ENCODE measurements at regions not wholly inside any gene's neighbourhood (a gene's known extent, or its start where the extent isn't known, plus 50 kb on each side); places are given as distances from the start of the nearest gene placed in this dataset.

- Histone ChIP-seq H3K4me3 (ENCODE audit: low read depth, low read length) (no peak overlapping the region), H3K36me3 (ENCODE audit: control insufficient read depth, insufficient read depth, low read length) (no peaks in the 10 kb centered on the region), H3K4me1 (ENCODE audit: control insufficient read depth, insufficient read depth, low read length) (no peaks in the 10 kb centered on the region), H3K9me3 (ENCODE audit: control insufficient read depth, insufficient read depth, low read length) (no peaks in the 10 kb centered on the region), H3K27me3 (ENCODE audit: control insufficient read depth, insufficient read depth, low read length) (no peaks in the 10 kb centered on the region), H3K27ac (ENCODE audit: low read depth, low read length) (no peak overlapping the region)
- WGBS (ENCODE audit: insufficient coverage) = 100% methylated on average over 7 of the region's 9 CpGs
- no peak for DNase-seq (ENCODE audit: low read depth in 4 of 6, low spot score in 6 of 6)
These were observed 821.8 kb upstream of the LRFN5 start for GRCh38 chr14:40784860-40785259.

DNA sequence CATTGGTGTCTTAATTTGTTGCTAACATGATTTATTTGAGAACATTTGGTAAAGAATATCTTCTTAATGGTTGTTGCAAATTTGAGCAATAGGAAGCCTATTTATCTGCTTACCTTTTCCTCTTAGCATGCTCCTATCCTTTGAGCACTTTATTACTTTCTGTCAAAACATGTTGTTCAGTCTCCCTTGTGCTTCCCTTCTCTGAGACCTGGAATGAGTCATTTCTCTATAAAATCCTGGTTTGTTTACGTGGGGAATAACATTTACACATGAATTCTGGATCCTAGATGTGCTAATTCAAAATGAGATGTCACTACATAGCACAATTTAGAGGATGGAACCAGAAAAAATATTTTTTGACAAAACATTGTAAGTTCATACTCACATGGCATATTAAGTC, 844.0 kb upstream of the LRFN5 start:
- no peak overlapping the region for H3K27ac ChIP-seq (ENCODE audit: low read depth, low read length)
- no peaks in the 10 kb centered on the region for H3K36me3 ChIP-seq (ENCODE audit: control insufficient read depth, insufficient read depth, low read length)
- WGBS (ENCODE audit: insufficient coverage) = no CpG with 5 or more reads among the region's 1 CpG
- H3K27me3 ChIP-seq (ENCODE audit: control insufficient read depth, insufficient read depth, low read length) = no peaks in the 10 kb centered on the region
- no peaks in the 10 kb centered on the region for H3K4me1 ChIP-seq (ENCODE audit: control insufficient read depth, insufficient read depth, low read length)
- no peak for DNase-seq (ENCODE audit: low read depth in 4 of 6, low spot score in 6 of 6)
- no peak overlapping the region for H3K4me3 ChIP-seq (ENCODE audit: low read depth, low read length)
- no peaks in the 10 kb centered on the region for H3K9me3 ChIP-seq (ENCODE audit: control insufficient read depth, insufficient read depth, low read length)

- no peak overlapping the region for H3K27ac ChIP-seq (ENCODE audit: low read depth, low read length)
- no peaks in the 10 kb centered on the region for H3K4me1 ChIP-seq (ENCODE audit: control insufficient read depth, insufficient read depth, low read length)
- H3K9me3 ChIP-seq (ENCODE audit: control insufficient read depth, insufficient read depth, low read length) = no peaks in the 10 kb centered on the region
- no peaks in the 10 kb centered on the region for H3K36me3 ChIP-seq (ENCODE audit: control insufficient read depth, insufficient read depth, low read length)
- no peaks in the 10 kb centered on the region for H3K27me3 ChIP-seq (ENCODE audit: control insufficient read depth, insufficient read depth, low read length)
- no CpG with 5 or more reads among the region's 2 CpGs for WGBS (ENCODE audit: insufficient coverage)
- no peak for DNase-seq (ENCODE audit: low read depth in 4 of 6, low spot score in 6 of 6)
- H3K4me3 ChIP-seq (ENCODE audit: low read depth, low read length) = no peak overlapping the region
These were observed 844.5 kb upstream of the LRFN5 start for GRCh38 chr14:40762177-40762576.

DNA sequence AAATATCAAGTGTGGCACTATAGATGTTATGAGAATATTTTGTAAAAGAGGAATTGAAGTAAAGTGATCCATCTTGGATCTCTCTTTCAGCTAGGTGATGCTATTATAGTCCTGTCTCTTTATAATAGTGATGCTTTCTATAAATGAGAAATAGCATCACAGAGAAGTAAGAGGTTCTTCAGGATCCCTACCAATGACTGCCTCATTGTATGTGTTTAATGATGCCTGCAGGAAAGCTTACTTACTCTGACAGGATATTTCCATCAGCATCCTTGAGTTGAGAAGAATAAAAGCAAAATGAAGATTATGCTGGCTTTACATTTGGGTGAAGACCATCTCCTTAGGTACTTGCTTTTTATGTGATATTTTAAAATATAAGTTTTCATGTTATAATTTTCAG, 846.0 kb upstream of the LRFN5 start:
- H3K4me3 ChIP-seq (ENCODE audit: low read depth, low read length) = no peak overlapping the region
- peak in 1 of 6 donors; percentile 4 for DNase-seq (ENCODE audit: low read depth in 4 of 6, low spot score in 6 of 6)
- no peaks in the 10 kb centered on the region for H3K4me1 ChIP-seq (ENCODE audit: control insufficient read depth, insufficient read depth, low read length)
- H3K9me3 ChIP-seq (ENCODE audit: control insufficient read depth, insufficient read depth, low read length) = no peaks in the 10 kb centered on the region
- H3K36me3 ChIP-seq (ENCODE audit: control insufficient read depth, insufficient read depth, low read length) = no peaks in the 10 kb centered on the region
- H3K27me3 ChIP-seq (ENCODE audit: control insufficient read depth, insufficient read depth, low read length) = no peaks in the 10 kb centered on the region
- no peak overlapping the region for H3K27ac ChIP-seq (ENCODE audit: low read depth, low read length)

DNA sequence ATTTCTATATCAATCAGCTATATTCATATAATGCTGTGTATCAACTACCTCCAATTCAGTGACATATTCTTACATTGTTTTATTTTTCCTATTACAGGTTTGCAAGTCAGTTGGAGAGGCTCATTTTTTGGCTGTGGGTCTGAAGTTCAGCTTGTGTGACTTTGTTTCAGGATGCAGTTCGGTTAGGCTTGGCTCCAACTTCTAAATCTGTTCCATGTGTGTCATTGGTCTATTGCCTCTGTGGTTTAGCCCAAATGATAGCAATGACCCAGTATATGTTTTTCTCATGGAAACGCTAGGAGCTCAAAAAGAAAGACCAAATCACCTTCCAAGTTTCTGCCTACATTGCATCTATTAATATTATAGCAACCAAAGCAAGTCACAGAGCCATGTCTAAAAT, 848.6 kb upstream of the LRFN5 start:
- Histone ChIP-seq H3K27ac (ENCODE audit: low read depth, low read length) (no peak overlapping the region), H3K36me3 (ENCODE audit: control insufficient read depth, insufficient read depth, low read length) (no peaks in the 10 kb centered on the region), H3K27me3 (ENCODE audit: control insufficient read depth, insufficient read depth, low read length) (no peaks in the 10 kb centered on the region), H3K4me3 (ENCODE audit: low read depth, low read length) (no peak overlapping the region), H3K9me3 (ENCODE audit: control insufficient read depth, insufficient read depth, low read length) (peaks cover 4% of the 10 kb centered on the region), H3K4me1 (ENCODE audit: control insufficient read depth, insufficient read depth, low read length) (no peaks in the 10 kb centered on the region)
- WGBS (ENCODE audit: insufficient coverage) = 50% methylated on average over 1 of the region's 2 CpGs
- DNase-seq (ENCODE audit: low read depth in 4 of 6, low spot score in 6 of 6) = peak in 1 of 6 donors; percentile 2

DNA sequence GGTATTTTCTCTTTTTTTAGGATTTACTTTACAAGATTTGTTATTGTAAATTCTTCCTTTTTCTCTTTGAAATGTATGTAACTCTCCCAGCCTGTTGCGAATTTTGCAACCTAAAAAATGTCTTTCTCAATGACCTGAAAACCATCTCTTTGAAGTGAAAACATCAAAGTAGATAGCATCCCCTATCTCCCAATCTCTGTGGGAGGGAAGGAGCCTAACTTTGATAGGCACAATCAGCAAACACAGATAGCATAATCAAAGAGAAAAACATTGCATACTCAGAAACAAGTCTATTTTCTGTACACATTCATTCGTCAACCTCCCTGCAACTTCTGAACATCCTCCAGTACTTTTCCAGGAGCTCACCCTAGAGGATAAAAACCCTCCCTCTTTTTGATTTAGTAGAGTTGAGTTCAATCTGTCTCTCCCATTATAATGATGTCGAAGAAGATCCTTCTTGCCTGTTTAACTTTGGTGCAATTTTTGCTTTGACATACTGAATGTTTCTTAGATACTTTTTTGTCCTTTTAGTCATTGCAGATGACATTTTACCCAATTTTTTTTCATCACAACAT, 849.2 kb upstream of the LRFN5 start:
- no peaks in the 10 kb centered on the region for H3K4me1 ChIP-seq (ENCODE audit: control insufficient read depth, insufficient read depth, low read length)
- no peak overlapping the region for H3K4me3 ChIP-seq (ENCODE audit: low read depth, low read length)
- H3K27me3 ChIP-seq (ENCODE audit: control insufficient read depth, insufficient read depth, low read length) = no peaks in the 10 kb centered on the region
- peaks cover 4% of the 10 kb centered on the region for H3K9me3 ChIP-seq (ENCODE audit: control insufficient read depth, insufficient read depth, low read length)
- no CpG with 5 or more reads among the region's 3 CpGs for WGBS (ENCODE audit: insufficient coverage)
- H3K27ac ChIP-seq (ENCODE audit: low read depth, low read length) = no peak overlapping the region
- H3K36me3 ChIP-seq (ENCODE audit: control insufficient read depth, insufficient read depth, low read length) = no peaks in the 10 kb centered on the region
- DNase-seq (ENCODE audit: low read depth in 4 of 6, low spot score in 6 of 6) = no peak

- H3K27ac ChIP-seq (ENCODE audit: low read depth, low read length) = no peak overlapping the region
- no CpG with 5 or more reads among the region's 1 CpG for WGBS (ENCODE audit: insufficient coverage)
- no peak for DNase-seq (ENCODE audit: low read depth in 4 of 6, low spot score in 6 of 6)
- no peaks in the 10 kb centered on the region for H3K27me3 ChIP-seq (ENCODE audit: control insufficient read depth, insufficient read depth, low read length)
- no peaks in the 10 kb centered on the region for H3K9me3 ChIP-seq (ENCODE audit: control insufficient read depth, insufficient read depth, low read length)
- no peak overlapping the region for H3K4me3 ChIP-seq (ENCODE audit: low read depth, low read length)
- no peaks in the 10 kb centered on the region for H3K36me3 ChIP-seq (ENCODE audit: control insufficient read depth, insufficient read depth, low read length)
- H3K4me1 ChIP-seq (ENCODE audit: control insufficient read depth, insufficient read depth, low read length) = no peaks in the 10 kb centered on the region
These were observed 873.5 kb upstream of the LRFN5 start for GRCh38 chr14:40733206-40733605.

DNA sequence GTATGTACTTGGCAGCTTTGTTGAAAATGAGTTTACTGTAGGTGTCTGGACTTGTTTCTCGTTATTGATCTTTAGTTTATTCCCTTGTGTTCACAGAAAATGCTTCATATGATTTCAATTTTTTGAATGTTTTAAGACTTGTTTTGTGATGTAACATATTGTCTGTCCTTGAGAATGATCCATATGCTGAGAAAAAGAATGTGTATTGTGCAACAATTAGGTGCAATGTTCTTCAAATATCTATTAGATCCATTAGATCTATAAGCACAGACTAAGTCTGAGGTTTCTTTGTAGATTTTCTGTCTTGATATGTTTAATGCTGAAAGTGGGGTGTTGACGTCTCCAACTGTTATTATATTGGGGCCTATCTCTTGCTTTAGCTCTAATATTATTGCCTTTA, 879.6 kb upstream of the LRFN5 start:
- Histone ChIP-seq H3K27ac (ENCODE audit: low read depth, low read length) (no peak overlapping the region), H3K4me1 (ENCODE audit: control insufficient read depth, insufficient read depth, low read length) (no peaks in the 10 kb centered on the region), H3K4me3 (ENCODE audit: low read depth, low read length) (no peak overlapping the region), H3K27me3 (ENCODE audit: control insufficient read depth, insufficient read depth, low read length) (no peaks in the 10 kb centered on the region), H3K9me3 (ENCODE audit: control insufficient read depth, insufficient read depth, low read length) (no peaks in the 10 kb centered on the region), H3K36me3 (ENCODE audit: control insufficient read depth, insufficient read depth, low read length) (no peaks in the 10 kb centered on the region)
- no peak for DNase-seq (ENCODE audit: low read depth in 4 of 6, low spot score in 6 of 6)
- WGBS (ENCODE audit: insufficient coverage) = no CpG with 5 or more reads among the region's 2 CpGs

DNA sequence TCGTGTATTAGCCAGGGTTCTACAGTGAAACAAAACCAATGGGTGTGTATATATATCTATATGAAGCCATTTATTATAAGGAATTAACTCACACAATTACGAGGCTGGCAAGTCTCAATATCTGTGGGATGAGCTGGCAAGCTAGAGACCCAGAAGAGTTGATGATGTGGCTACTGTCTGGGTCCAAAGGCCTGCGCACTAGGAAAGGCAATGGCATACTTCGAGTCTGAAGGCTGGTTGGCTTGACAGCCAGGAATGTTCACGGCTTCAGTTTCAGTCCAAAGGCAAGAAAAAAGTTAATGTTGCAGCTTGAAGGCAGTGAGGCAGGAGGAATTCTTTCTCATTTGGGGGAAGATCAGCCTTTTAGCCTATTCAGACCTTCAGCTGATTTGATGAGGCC, 893.3 kb upstream of the LRFN5 start:
- H3K9me3 ChIP-seq (ENCODE audit: control insufficient read depth, insufficient read depth, low read length) = peaks cover 2% of the 10 kb centered on the region
- peak in 3 of 6 donors; percentile 6 to 15 (median 9) for DNase-seq (ENCODE audit: low read depth in 4 of 6, low spot score in 6 of 6)
- H3K27me3 ChIP-seq (ENCODE audit: control insufficient read depth, insufficient read depth, low read length) = no peaks in the 10 kb centered on the region
- no peaks in the 10 kb centered on the region for H3K4me1 ChIP-seq (ENCODE audit: control insufficient read depth, insufficient read depth, low read length)
- 79% methylated on average over 2 of the region's 5 CpGs for WGBS (ENCODE audit: insufficient coverage)
- no peak overlapping the region for H3K27ac ChIP-seq (ENCODE audit: low read depth, low read length)
- no peaks in the 10 kb centered on the region for H3K36me3 ChIP-seq (ENCODE audit: control insufficient read depth, insufficient read depth, low read length)
- H3K4me3 ChIP-seq (ENCODE audit: low read depth, low read length) = no peak overlapping the region

- Histone ChIP-seq H3K27me3 (ENCODE audit: control insufficient read depth, insufficient read depth, low read length) (no peaks in the 10 kb centered on the region), H3K4me1 (ENCODE audit: control insufficient read depth, insufficient read depth, low read length) (no peaks in the 10 kb centered on the region), H3K9me3 (ENCODE audit: control insufficient read depth, insufficient read depth, low read length) (no peaks in the 10 kb centered on the region), H3K27ac (ENCODE audit: low read depth, low read length) (no peak overlapping the region), H3K36me3 (ENCODE audit: control insufficient read depth, insufficient read depth, low read length) (no peaks in the 10 kb centered on the region), H3K4me3 (ENCODE audit: low read depth, low read length) (no peak overlapping the region)
- no CpG with 5 or more reads among the region's 1 CpG for WGBS (ENCODE audit: insufficient coverage)
- DNase-seq (ENCODE audit: low read depth in 4 of 6, low spot score in 6 of 6) = no peak
These were observed 909.4 kb upstream of the LRFN5 start for GRCh38 chr14:40697231-40697630.
